Small intestine (tissue), 7 donors: ENCODE measurements at regions not wholly inside any gene's neighbourhood (a gene's known extent, or its start where the extent isn't known, plus 50 kb on each side); places are given as distances from the start of the nearest gene placed in this dataset.
"Not testable (repeated sequence)": the region's sequence is repeated elsewhere in the genome, so short reads cannot be mapped to it uniquely, and the experiment has no call there.

Experiments
- DNase-seq, 2 donors: peaks; one replicate each; pipeline versions ENCODE4 v3.0.0 to v3.0.0-alpha.2; 2013
- FAIRE-seq: peaks from 2 replicates; lab custom pipeline; 2012; peaks lifted over from hg19 to GRCh38; lab: Jason Lieb, UNC
- H3K27ac ChIP-seq, 3 donors: one replicate each; pipeline ENCODE4 v1.5.1; 2013; ENCODE audit warnings: low read length in 2 of 3, mild to moderate bottlenecking in 2 of 3, control low read depth in 1 of 3, inconsistent platforms in 1 of 3, low read depth in 1 of 3, moderate library complexity in 1 of 3
- H3K27me3 ChIP-seq, 3 donors: one replicate each; pipeline ENCODE4 v1.6.1; 2013; ENCODE audit warnings: low read length in 3 of 3, inconsistent platforms in 1 of 3; ENCODE audit not compliant: control insufficient read depth in 3 of 3, insufficient read depth in 3 of 3
- H3K36me3 ChIP-seq, 3 donors: one replicate each; pipeline ENCODE4 v1.6.1; 2013; ENCODE audit warnings: low read length in 3 of 3, inconsistent platforms in 1 of 3, low read depth in 1 of 3, mild to moderate bottlenecking in 1 of 3, moderate library complexity in 1 of 3; ENCODE audit not compliant: control insufficient read depth in 3 of 3, insufficient read depth in 2 of 3
- H3K4me1 ChIP-seq, 3 donors: one replicate each; pipeline ENCODE4 v1.6.1; 2013; ENCODE audit warnings: low read length in 2 of 3, inconsistent platforms in 1 of 3, low read depth in 1 of 3, mild to moderate bottlenecking in 1 of 3, moderate library complexity in 1 of 3; ENCODE audit not compliant: control insufficient read depth in 3 of 3, insufficient read depth in 2 of 3
- H3K4me3 ChIP-seq, 3 donors: one replicate each; pipeline ENCODE4 v1.5.1; 2013; ENCODE audit warnings: low read length in 3 of 3, control low read depth in 1 of 3, inconsistent platforms in 1 of 3, low read depth in 1 of 3, mild to moderate bottlenecking in 1 of 3, moderate library complexity in 1 of 3
- H3K9me3 ChIP-seq, 2 donors: one replicate each; pipeline ENCODE4 v1.6.1; 2013; ENCODE audit warnings: low read depth in 1 of 2, low read length in 1 of 2; ENCODE audit not compliant: control insufficient read depth in 2 of 2, insufficient read depth in 1 of 2
- WGBS, 3 donors: extraction: QIAGEN DNeasy Blood & Tissue Kit; methylation state at CpG; one replicate each; pipeline ENCODE4 v1.1.7; 2013; 5-methylcytosine and 5-hydroxymethylcytosine counted together
- donor health status: healthy with polysubstance abuse.
- donor health status: control.
- donor health status: control.
- donor health status: Bipolar disorder and iron deficiency.
- donor health status: healthy.

DNA sequence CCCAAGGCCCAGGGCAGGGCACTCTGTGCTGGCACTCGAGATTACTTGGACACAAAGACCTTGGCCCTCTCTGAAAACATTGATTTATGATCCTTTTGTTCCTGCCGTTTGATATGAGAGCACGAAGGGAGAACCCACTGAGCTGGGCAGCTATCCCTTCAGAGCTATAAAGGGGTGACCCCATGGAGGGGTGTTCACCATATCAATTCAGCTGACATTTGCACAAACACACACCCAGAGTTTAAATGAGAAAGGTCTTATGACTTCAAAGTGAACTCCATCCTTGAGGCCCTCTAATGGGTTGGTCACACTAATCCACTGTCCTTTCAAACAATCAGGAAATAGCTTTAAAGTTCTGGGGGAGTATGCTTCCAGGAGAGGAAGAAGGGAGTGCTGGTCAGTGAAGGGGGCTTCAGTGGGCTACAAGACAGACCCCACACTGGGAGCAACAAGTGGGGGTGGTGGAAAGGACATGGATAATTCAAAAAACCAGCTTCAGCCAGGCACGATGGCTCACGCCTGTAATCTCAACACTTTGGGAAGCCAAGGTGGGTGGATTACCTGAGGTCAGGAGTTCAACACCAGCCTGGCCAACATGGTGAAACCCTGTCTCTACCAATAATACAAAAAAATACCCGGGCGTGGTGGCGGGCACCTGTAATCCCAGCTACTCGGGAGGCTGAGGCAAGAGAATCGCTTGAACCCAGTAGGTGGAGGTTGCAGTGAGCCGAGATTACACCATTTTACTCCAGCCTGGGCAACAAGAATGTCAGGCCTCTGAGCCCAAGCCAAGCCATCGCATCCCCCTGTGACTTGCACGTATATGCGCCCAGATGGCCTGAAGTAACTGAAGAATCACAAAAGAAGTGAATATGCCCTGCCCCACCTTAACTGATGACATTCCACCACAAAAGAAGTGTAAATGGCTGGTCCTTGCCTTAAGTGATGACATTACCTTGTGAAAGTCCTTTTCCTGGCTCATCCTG is 97.1 kb upstream of the RAB4A start:
- peak overlapping the region in 1 of 3 donors; percentile 45 for H3K27ac ChIP-seq
- not testable (repeated sequence) for FAIRE-seq, H3K4me3 ChIP-seq, H3K27me3 ChIP-seq, H3K36me3 ChIP-seq, H3K9me3 ChIP-seq
- WGBS, 3 donors: 70 to 82% (median 79%) methylated on average over 14 of the region's 14 CpGs
- H3K4me1 ChIP-seq: peaks cover 0 to 37% (median 9%) of the 10 kb centered on the region in 3 donors
- peak in 1 of 2 donors; percentile 46 for DNase-seq

DNA sequence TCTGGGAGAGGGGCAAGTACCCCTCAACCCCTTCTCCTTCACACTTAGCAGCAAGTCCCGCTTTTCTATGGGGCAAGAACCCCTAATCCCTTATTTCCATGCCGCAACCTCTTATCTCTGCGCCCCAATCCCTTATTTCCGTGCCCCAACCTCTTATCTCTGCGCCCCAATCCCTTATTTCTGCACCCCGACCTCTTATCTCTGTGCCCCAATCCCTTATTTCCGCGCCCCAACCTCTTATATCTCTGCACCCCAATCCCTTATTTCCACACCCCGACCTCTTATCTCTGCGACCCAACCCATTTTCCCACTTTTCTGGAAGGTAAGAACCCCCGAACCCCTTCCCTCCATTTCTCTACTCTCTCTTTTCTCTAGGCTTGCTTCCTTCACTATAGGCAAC is 95.6 kb upstream of the RAB4A start:
- H3K4me3 ChIP-seq, H3K27ac ChIP-seq, H3K27me3 ChIP-seq, DNase-seq, H3K36me3 ChIP-seq, H3K9me3 ChIP-seq, FAIRE-seq: not testable (repeated sequence)
- H3K4me1 ChIP-seq: peaks cover 0 to 25% (median 2%) of the 10 kb centered on the region in 3 donors
- WGBS, 3 donors: 33 to 63% (median 41%) methylated on average over 11 of the region's 11 CpGs

DNA sequence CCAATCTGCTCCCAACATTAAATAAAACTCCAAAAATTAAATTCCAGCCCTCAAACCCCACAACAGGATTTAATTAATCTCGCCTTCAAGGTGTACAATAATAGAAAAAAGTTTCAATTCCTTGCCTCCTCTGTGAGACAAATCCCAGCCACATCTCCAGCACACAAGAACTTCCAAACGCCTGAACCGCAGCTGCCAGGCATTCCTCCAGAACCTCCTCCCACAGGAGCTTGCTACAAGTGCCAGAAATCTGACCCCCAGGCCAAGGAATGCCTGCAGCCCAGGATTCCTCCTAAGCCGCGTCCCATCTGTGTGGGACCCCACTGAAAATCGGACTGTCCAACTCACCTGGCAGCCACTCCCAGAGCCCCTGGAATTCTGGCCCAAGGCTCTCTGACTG is 94.5 kb upstream of the RAB4A start:
- not testable (repeated sequence) for H3K27ac ChIP-seq
- 67 to 77% (median 68%) methylated on average over 6 of the region's 6 CpGs for WGBS, 3 donors

DNA sequence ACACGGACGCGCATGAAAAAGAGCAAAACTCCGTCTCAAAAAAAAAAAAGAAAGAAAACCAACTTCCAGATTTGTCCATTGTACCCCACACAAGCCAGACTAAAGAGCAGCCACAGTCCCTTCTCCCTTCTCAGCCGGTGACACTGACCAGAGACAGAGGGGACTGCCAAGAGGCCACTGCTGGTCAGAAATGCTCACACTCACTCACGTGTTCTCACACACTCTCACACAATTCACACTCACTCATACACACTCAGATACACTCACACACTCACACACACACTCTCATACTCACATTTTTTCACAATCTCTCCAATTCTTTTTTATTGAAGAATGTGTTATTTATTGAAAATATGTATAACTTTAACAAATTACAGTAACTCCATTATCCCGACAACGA is 90.8 kb upstream of the RAB4A start:
- Histone ChIP-seq H3K27ac (no peak overlapping the region), H3K4me3 (no peak overlapping the region), H3K9me3 (no peaks in the 10 kb centered on the region), H3K36me3 (no peaks in the 10 kb centered on the region), H3K4me1 (peaks cover 4 to 29% (median 4%) of the 10 kb centered on the region in 3 donors), H3K27me3 (no peaks in the 10 kb centered on the region)
- FAIRE-seq (no peak), DNase-seq (no peak)
- 92 to 95% (median 94%) methylated on average over 8 of the region's 8 CpGs for WGBS, 3 donors

More for the DNA sequence above, 94.5 kb upstream of the RAB4A start:
- FAIRE-seq, H3K9me3 ChIP-seq, H3K4me3 ChIP-seq, DNase-seq, H3K36me3 ChIP-seq, H3K27me3 ChIP-seq: not testable (repeated sequence)
- peaks cover 0 to 17% (median 2%) of the 10 kb centered on the region in 3 donors for H3K4me1 ChIP-seq

DNA sequence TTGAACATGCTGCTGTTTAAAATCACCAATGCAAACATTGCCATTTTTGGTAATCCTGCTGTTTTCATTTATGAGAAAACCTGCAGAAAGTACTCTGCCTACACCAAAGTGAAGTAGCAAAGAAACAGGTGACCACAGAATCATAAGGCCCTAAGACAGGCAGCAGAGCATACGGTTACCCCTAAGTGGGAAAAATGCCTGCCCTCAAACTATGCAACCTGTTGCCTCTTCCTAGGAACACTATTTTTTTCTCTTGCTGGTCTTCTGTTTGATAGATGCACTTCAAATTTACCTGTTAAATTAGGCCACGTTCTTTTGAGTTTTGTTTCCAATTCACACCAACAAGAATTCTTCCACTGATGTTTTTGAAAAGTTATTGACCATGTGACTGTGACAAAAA is 89.5 kb upstream of the RAB4A start:
- DNase-seq (no peak), FAIRE-seq (no peak)
- Histone ChIP-seq H3K27me3 (no peaks in the 10 kb centered on the region), H3K36me3 (no peaks in the 10 kb centered on the region), H3K4me3 (no peak overlapping the region), H3K4me1 (peaks cover 4 to 29% (median 4%) of the 10 kb centered on the region in 3 donors), H3K9me3 (no peaks in the 10 kb centered on the region), H3K27ac (peak overlapping the region in 1 of 3 donors; percentile 66)
- WGBS, 3 donors: 85 to 89% (median 88%) methylated on average over 2 of the region's 2 CpGs

DNA sequence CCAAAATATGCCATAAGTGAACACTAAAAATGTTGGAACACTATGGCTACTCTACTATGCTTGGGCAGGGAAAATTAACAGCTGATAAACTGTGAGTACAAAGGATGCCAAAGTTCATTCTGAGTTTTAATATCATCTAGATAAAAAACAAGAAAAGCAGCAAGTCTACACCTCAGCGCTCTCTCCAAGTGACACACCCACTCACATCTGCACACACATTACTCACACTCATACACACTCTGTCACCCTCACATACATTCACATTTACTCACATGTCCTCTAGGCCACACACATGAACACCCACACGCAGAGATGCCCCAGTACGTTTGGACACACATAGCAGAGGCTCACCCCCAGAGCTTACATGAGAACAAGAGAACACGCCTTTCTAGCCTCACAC is 87.3 kb upstream of the RAB4A start:
- no peak overlapping the region for H3K4me3 ChIP-seq
- DNase-seq (peak; percentile 63 to 86), FAIRE-seq (no peak)
- no peaks in the 10 kb centered on the region for H3K27me3 ChIP-seq
- H3K4me1 ChIP-seq: peaks cover 4 to 29% (median 4%) of the 10 kb centered on the region in 3 donors
- no peaks in the 10 kb centered on the region for H3K9me3 ChIP-seq
- H3K36me3 ChIP-seq: no peaks in the 10 kb centered on the region
- 18 to 65% (median 40%) methylated on average over 4 of the region's 4 CpGs for WGBS, 3 donors
- H3K27ac ChIP-seq: peak overlapping the region; percentile 31 to 83 (median 78)

DNA sequence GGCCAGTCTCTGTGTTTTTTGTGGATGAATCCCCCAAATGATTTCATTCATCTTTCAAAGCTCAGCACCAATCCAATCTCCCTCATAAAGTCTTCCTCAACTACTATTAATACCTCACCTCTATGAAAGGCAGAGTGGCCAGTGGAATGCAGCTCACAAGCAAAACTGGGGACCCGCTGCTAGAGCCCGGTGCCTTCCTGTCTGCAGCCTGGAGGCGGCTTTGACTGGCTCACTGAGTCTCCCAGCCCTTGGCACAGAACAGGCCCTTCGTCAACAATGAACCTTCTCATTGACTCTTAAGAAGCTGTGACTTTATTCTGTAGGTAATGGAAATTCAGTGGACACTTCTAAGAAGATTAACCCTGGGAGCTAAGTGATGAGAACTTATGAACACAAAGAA is 86.8 kb upstream of the RAB4A start:
- FAIRE-seq (no peak), DNase-seq (no peak)
- peaks cover 4 to 29% (median 4%) of the 10 kb centered on the region in 3 donors for H3K4me1 ChIP-seq
- no peaks in the 10 kb centered on the region for H3K36me3 ChIP-seq
- H3K27ac ChIP-seq: peak overlapping the region; percentile 4 to 31 (median 14)
- H3K9me3 ChIP-seq: no peaks in the 10 kb centered on the region
- no peak overlapping the region for H3K4me3 ChIP-seq
- no peaks in the 10 kb centered on the region for H3K27me3 ChIP-seq
- WGBS, 3 donors: 52 to 91% (median 66%) methylated on average over 4 of the region's 4 CpGs

DNA sequence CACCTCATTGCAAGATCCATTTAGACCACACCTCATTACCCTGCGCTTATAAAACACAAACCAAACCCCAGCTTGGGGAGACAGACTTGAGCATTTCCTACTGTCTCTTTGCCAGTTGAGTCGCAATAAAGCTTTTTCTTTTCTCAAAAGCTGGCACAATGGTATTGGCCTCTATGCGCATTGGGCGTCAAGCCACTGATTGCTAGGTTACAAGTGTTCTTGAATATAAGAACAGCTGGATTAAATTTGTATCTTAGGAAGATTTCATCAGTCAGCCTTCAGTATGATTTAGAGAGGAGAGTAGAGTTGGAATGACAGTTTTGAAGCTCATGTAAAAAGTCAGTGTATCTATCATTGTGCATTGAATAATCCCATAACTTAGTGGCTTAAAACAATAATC is 84.9 kb upstream of the RAB4A start:
- H3K27me3 ChIP-seq: no peaks in the 10 kb centered on the region
- no peak overlapping the region for H3K4me3 ChIP-seq
- DNase-seq (no peak), FAIRE-seq (no peak)
- H3K36me3 ChIP-seq: no peaks in the 10 kb centered on the region
- H3K4me1 ChIP-seq: peaks cover 4 to 29% (median 4%) of the 10 kb centered on the region in 3 donors
- 97 to 99% (median 98%) methylated on average over 4 of the region's 4 CpGs for WGBS, 3 donors
- H3K9me3 ChIP-seq: no peaks in the 10 kb centered on the region
- no peak overlapping the region for H3K27ac ChIP-seq
